H1 (cell line): ENCODE measurements at regions not wholly inside any gene's neighbourhood (a gene's known extent, or its start where the extent isn't known, plus 50 kb on each side); places are given as distances from the start of the nearest gene placed in this dataset.

Experiments used
- CHD7 ChIP-seq: fragments of 300-600 bp; sonication (generic); IDR thresholded peaks from 2 replicates; pipeline ENCODE4 v1.7.1; 2012; ENCODE audit warnings: low read length, moderate library complexity, mild to moderate bottlenecking, inconsistent platforms; ENCODE audit not compliant: insufficient replicate concordance
- EP300 ChIP-seq, 2 experiments: IDR thresholded peaks; 1 replicate in 1 of 2; 2 replicates in 1 of 2; pipeline ENCODE4 v1.6.1; 2011 to 2012; ENCODE audit warnings: low read depth in 2 of 2, low read length in 2 of 2, mild to moderate bottlenecking in 2 of 2, borderline replicate concordance in 1 of 2, inconsistent platforms in 1 of 2, moderate library complexity in 1 of 2
- JUND ChIP-seq: IDR thresholded peaks from 2 replicates; pipeline ENCODE4 v1.6.1; 2011; ENCODE audit warnings: mild to moderate bottlenecking, improper control_type of control experiment, low read length
- PHF8 ChIP-seq: fragments of 200-600 bp; sonication (generic); conservative IDR thresholded peaks from 2 replicates; pipeline ENCODE4 v1.7.1; 2012; ENCODE audit warnings: low read depth, mild to moderate bottlenecking, inconsistent platforms, low read length, moderate library complexity

- TF ChIP-seq CHD7 (no peak), PHF8 (no peak), EP300 (IDR thresholded peaks at IDR 0.05; ENCODE audit: borderline replicate concordance in 1 of 2, low read depth in 2 of 2, low read length in 2 of 2) (no peak), JUND (no peak)
Observed at GRCh38 chr13:50518131-50518530, 325.4 kb downstream of the DLEU7 start (continued).
